Lung microvascular endothelial cell (primary cell): ENCODE measurements at regions not wholly inside any gene's neighbourhood (a gene's known extent, or its start where the extent isn't known, plus 50 kb on each side); places are given as distances from the start of the nearest gene placed in this dataset.
"Not testable (repeated sequence)": the region's sequence is repeated elsewhere in the genome, so short reads cannot be mapped to it uniquely, and the experiment has no call there.

Experiments
- DNase-seq, 2 donors: peaks; one replicate each; pipeline versions ENCODE4 v3.0.0 to v3.0.0-alpha.2; 2010; ENCODE audit warnings: low read depth in 2 of 2

- DNase-seq: peak; percentile 50 to 65
These were observed 141.3 kb upstream of the VKORC1L1 start for GRCh38 chr7:65731562-65732035.

- no peak for DNase-seq
These were observed 128.5 kb upstream of the VKORC1L1 start for GRCh38 chr7:65744406-65744805.

- DNase-seq: peak; percentile 5 to 14
These were observed 126.5 kb upstream of the VKORC1L1 start for GRCh38 chr7:65746398-65746669.

GRCh38 chr7:65749039-65749438 lies 123.8 kb upstream of the VKORC1L1 start:
- DNase-seq: no peak

- DNase-seq: no peak
These were observed 123.4 kb upstream of the VKORC1L1 start for GRCh38 chr7:65749518-65749917.

- peak; percentile 92 for DNase-seq
These were observed 122.1 kb upstream of the VKORC1L1 start for GRCh38 chr7:65750511-65751344.

- not testable (repeated sequence) for DNase-seq
These were observed 118.8 kb upstream of the VKORC1L1 start for GRCh38 chr7:65754070-65754469.

- not testable (repeated sequence) for DNase-seq
These were observed 113.9 kb upstream of the VKORC1L1 start for GRCh38 chr7:65758991-65759390.

- peak; percentile 22 to 24 for DNase-seq
These were observed 110.2 kb upstream of the VKORC1L1 start for GRCh38 chr7:65762712-65763111.

- not testable (repeated sequence) for DNase-seq
These were observed 109.8 kb upstream of the VKORC1L1 start for GRCh38 chr7:65763114-65763513.

- peak; percentile 92 to 96 for DNase-seq
These were observed 102.2 kb upstream of the VKORC1L1 start for GRCh38 chr7:65770473-65771225.

- not testable (repeated sequence) for DNase-seq
These were observed 101.7 kb upstream of the VKORC1L1 start for GRCh38 chr7:65771226-65771569.

- DNase-seq: not testable (repeated sequence)
These were observed 96.2 kb upstream of the VKORC1L1 start for GRCh38 chr7:65776677-65777076.

GRCh38 chr7:65789943-65790342 lies 82.9 kb upstream of the VKORC1L1 start:
- not testable (repeated sequence) for DNase-seq

- DNase-seq: not testable (repeated sequence)
These were observed 81.1 kb upstream of the VKORC1L1 start for GRCh38 chr7:65791788-65792187.

GRCh38 chr7:65792726-65793125 lies 80.1 kb upstream of the VKORC1L1 start:
- DNase-seq: not testable (repeated sequence)

GRCh38 chr7:65794671-65795391 lies 78.0 kb upstream of the VKORC1L1 start:
- peak; percentile 83 to 90 for DNase-seq

GRCh38 chr7:65795392-65795716 lies 77.5 kb upstream of the VKORC1L1 start:
- not testable (repeated sequence) for DNase-seq

GRCh38 chr7:65796205-65796604 lies 76.7 kb upstream of the VKORC1L1 start:
- no peak for DNase-seq

GRCh38 chr7:65797086-65797485 lies 75.8 kb upstream of the VKORC1L1 start:
- DNase-seq: not testable (repeated sequence)

GRCh38 chr7:65797566-65797965 lies 75.3 kb upstream of the VKORC1L1 start:
- not testable (repeated sequence) for DNase-seq
